Stomach (tissue), 4 donors: ENCODE measurements at regions not wholly inside any gene's neighbourhood (a gene's known extent, or its start where the extent isn't known, plus 50 kb on each side); places are given as distances from the start of the nearest gene placed in this dataset.

Experiments
- CTCF ChIP-seq, 7 experiments: fragments of 450-650 bp in 4 of 7; fragments of 200-600 bp in 3 of 7; sonication (generic) in 3 of 7; IDR thresholded peaks; one replicate each; pipeline ENCODE4 v1.5.1; 2016 to 2019; ENCODE audit warnings: antibody characterized with exemption in 7 of 7, control low read depth in 2 of 7, mild to moderate bottlenecking in 1 of 7
- POLR2A ChIP-seq, 4 donors: fragments of 450-650 bp; IDR thresholded peaks; one replicate each; pipeline ENCODE4 v1.6.1; 2016; ENCODE audit warnings: antibody characterized with exemption in 4 of 4, control low read depth in 2 of 4, mild to moderate bottlenecking in 1 of 4, moderate library complexity in 1 of 4

- TF ChIP-seq POLR2A (IDR thresholded peaks at IDR 0.05) = no peak
- TF ChIP-seq CTCF (IDR thresholded peaks at IDR 0.05) = no peak
These were observed 90.7 kb downstream of the MAT2B start for GRCh38 chr5:163595932-163596607.
